DMS114 treated with DMSO at 0.1 percent for 48 hours (cell line): ENCODE measurements at regions not wholly inside any gene's neighbourhood (a gene's known extent, or its start where the extent isn't known, plus 50 kb on each side); places are given as distances from the start of the nearest gene placed in this dataset.

Experiments
- DNase-seq: peaks from one replicate; lab custom pipeline; 2025; ENCODE audit not compliant: unreplicated experiment; lab: John Stamatoyannopoulos, UW

DNA sequence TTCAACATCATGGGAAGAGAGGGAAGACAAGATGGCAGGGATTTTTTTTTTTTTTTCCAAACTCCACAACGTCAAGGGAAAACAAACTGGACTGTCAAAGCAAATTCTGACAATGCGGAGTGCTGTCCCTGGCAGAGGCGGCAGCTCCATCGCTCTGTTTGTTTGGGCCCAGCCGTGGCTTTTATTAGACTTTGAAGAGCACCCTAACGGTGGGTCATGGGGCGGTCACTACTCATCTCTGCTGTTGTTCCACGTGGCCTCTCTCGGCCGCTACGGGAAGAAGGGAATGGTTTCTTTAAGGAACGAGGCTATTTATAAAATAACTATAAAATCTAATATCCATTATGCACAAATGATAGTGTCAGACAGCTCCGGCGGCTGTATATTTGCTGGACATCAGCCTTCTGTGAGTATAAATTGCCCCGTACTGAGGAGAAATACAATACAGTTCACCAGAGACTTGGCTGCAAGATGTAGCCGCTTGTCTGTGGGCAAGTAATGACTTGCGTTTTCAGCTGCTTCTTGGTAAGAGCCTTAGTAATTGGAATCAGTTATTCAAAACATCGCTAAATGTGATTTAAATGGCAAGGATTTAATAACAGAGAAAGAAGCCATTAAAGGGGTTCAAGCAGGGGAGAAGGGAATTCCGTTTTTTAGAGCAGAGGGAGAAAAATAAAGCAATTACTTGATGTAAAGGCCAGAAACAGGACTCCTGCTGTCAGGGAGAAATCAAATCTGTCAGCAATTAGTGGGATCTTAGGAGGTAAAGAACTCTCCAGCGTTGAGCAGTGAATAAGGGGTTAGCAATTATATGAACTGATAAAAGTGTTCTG is 61.7 kb upstream of the RAB11FIP2 start:
- DNase-seq: no peak

DNA sequence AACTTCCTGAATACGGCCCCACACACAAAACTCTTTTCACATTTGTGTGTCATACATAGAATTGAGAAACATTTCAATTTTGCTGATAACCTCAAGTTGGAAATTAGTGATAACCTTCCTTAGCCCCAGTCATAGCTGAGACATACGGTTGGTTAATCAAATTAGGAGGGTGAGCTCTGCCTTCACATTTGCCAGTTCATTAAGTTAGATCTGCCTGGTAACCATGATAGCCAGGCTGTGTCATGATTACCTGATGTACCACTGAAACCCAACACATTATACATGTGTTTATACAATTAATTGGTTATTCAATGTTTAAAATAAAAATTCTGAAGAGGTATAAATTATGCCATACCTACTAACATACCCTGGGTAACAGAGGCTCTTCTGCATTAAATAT is 60.8 kb upstream of the RAB11FIP2 start:
- DNase-seq: no peak

DNA sequence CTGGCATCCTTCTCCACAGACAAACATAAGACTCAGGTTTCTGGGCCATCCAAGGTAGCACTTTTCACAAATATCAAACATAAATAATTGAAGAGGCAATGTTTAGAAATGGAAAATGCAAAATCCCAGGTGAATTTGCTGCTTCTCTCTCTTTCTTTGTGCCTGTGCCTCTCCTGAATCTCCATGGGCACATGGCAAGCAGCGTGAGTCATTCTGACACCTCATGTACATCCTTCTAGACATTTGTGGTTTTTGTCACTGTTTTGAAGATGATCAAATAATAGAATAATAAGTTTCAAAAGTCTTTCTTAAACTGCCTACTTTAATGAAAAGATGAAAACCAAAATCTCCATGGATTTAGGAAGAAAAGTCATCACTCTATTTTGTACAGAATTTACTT is 60.3 kb upstream of the RAB11FIP2 start:
- DNase-seq: no peak

DNA sequence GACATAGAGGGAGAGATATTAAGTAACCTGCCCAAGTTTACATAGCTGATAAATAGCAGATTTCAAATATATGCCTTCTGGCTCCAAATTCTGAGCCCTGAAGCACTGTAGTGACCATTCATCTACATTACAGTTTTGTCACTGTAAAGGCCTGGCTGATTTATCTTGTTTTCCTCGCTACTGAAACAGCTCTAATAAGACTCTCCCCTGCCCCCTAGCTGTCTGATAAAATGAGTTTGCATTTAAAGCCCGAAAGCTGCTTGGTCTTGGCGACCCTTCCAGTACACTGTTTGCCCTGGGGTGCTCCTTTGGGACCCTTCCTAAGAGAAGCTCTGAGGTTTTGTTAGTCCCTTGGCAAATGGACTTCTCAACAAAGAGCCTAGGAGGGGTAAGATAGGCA is 59.7 kb upstream of the RAB11FIP2 start:
- DNase-seq: no peak

DNA sequence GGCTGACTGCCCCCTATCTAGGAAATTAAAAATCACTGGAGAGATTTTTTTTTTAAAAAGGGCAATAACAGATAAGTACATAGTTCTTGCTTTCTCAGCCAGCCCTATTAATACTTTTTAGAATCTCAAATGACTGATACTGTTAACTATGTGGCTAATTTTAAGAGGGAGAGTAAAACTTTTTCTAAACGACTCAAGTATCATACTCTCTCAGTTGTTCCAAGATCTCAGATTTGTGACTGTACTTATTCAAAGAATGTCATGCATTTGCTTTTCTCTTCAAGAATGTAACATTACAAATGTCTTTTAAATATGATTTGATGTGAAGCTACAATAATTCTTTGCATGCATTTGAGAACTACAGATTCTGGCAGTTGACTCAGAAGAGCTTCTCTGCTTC is 55.4 kb upstream of the RAB11FIP2 start:
- no peak for DNase-seq

DNA sequence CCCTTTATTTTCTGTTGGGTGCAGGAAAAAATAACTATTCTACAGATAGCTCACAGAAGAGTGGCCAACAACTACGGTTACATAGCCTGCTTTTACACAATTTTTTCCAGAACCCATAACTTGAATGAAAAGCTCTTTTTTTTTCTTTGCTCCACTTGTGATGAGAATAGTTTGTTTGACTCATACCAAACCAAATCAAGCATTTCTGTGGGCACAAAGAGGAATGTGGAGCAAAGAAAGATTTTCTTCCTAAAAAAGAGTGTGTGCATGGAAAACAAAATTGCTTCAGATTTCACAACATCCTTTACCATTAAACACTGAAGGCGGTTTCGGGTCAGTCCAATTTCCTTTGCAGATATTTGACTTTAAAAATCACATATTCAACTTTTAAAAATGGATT is 54.8 kb upstream of the RAB11FIP2 start:
- DNase-seq: no peak
